ENCODE measurements at regions not wholly inside any gene's neighbourhood (a gene's known extent, or its start where the extent isn't known, plus 50 kb on each side); places are given as distances from the start of the nearest gene placed in this dataset.
"Not testable (repeated sequence)": the region's sequence is repeated elsewhere in the genome, so short reads cannot be mapped to it uniquely, and the experiment has no call there.

DNA sequence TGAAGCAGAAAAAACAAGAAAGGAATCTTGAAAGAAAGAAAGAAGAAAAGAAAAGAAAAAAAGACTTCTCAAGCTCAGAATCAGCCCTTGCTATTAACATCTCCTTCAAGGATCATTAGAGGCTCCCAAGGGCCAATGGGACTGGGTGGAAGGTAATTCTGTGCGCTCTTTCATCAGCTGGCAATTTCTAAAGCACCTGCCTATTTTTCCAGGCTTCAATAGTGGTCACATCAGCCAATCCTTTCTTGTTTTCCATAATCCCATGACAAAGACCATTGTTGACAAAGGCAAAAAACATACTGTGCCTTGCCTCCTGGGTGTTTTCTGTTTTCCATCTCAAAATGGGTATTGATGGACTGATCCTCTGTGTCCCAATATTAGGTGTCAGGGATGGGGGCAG lies 88.2 kb upstream of the TSC22D1 start:
- no peak for DNase-seq (ENCODE audit: low spot score)

DNA sequence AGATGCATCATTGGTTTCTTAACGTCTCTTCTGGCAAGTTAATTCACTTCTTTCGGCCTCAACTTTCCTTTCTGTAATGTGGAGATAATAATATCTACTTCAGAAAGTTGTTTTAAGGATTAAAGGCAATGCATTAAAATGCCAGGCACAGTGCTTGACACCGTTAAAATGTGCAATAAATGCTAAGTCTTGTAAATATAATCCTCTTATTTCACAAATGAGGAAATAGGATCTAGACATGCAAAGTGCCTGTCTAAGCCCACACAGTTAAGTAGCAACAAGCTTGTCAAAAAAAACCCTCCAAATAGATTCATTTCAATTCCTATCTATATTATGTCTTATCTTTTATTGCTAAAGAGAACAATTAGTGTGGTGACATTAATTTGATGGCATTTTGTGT lies 86.4 kb upstream of the TSC22D1 start:
- no peak for DNase-seq (ENCODE audit: low spot score)

DNA sequence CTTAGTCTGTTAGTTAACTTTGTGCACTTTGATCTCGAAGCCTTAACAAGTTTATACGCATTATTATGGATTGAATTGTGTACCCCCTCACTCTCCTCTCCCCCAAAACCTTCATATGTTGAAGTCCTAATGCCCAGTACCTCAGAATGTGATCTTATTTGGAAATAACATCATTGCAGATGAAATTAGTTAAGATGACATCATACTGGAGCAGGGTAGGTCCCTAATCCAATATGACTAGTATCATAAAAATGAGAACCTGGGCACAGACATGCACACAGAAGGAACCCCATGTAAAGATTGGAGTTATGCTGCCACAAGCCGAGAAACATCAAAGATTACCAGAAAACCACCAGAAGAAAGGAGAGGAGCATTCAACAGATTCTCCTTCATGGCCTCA lies 85.8 kb upstream of the TSC22D1 start:
- DNase-seq (ENCODE audit: low spot score), result no peak

DNA sequence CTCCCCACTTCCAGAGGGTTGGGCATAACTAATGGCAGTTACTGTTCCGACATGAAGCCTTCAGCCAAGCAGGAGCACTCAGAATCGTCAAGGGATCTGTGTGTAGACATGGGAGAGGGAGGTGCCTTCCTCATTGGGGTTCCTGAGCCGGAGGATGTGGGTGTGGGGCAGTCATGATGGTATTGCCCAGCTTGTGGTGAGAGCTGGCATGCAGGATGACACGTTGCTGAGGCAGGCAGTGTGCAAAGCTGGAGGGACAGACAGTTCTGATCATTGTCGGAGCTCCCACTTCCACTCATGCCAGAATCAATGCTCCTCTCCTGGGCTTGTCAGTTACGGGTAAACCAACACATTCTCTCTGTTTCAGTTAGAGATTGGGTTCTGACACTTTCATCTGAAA lies 83.9 kb upstream of the TSC22D1 start:
- no peak for DNase-seq (ENCODE audit: low spot score)

DNA sequence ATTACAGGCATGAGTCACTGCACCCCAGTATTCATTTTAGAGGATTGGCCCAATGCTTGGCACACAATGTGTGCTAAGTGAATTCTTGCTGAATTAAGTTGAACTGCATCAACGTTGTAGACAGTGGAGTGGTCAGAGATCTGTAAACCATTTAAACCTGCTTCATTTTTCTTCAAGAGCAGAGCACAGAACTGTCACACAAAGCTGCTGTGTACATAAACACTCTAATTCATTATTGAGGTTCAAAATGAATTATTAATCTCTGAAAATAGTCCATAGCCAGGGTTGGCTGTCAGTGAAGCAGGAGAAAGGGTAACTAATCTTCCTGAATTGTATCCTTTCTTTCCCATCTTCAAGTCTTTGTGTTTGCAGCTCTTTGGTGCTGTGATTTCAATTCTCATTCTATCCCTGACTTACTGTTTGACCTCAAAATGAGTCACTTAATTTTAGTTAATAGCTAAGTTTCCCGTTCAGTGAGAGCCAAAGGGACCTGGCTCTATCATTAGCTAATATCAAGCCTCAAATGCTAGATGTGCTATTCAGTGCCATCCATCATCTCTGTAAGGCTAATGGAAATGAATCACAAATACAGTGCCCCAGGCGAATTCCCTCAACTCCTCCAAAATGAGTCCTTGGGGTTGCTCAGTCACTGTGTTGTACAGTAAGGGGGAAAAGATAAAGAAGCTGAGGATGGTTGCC lies 77.0 kb upstream of the TSC22D1 start:
- no peak for DNase-seq (ENCODE audit: low spot score)

DNA sequence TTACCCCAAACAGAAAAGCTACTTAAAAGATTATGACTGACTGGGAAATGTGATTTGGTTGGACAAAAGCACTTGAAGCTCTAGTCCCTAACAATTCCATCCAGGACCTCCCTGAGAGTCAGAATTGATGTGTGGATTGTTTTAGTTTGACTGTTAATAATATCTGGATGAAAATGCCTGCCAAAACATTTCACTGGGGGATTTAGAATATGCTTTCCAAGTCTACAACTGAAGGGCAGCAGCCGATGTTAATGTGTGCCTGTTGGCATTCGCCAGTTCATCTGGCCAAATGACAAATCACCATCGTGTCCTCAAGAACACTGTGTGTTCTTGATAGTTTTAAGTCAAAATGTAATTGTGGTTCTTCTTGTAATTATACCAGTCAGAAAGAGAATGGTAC lies 76.0 kb upstream of the TSC22D1 start:
- DNase-seq (ENCODE audit: low spot score), result no peak

DNA sequence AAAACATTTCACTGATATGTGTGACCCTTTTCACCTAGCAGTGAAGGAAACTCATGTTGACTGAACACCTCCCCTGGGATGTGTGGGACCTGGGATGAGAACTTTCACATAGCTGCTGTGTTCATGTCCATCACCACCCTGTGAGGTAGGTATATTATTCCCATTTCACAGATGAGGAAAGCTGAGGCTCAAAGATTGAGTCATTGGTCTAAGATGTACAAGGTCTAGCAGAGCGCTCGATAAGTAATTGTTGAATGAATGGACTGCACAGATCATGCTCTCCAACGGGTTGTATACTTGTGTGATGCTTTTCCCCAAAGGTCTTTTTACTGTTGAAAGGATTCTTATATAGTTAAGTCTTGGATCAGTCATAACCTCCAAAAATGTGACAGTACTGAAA lies 75.6 kb upstream of the TSC22D1 start:
- no peak for DNase-seq (ENCODE audit: low spot score)

DNA sequence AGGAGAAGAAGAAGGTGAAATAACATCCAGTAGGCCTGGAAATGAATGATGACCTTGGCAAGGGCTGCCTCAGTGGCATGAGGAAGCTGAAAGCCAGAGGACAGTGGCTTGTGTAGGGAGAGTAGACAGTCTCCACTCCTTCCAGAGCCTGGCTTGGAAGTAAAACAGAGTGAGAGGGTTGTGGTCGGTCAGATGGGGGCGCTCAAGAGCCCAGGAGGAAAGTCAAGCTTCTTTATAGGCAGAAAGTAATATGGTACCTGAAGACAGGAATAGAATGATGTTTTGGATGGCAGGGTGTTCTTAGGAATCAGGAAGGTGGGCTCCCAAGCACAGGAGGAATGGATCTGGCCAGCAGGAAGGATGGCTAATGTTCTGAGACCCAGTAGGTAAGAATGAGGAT lies 75.1 kb upstream of the TSC22D1 start:
- no peak for DNase-seq (ENCODE audit: low spot score)

DNA sequence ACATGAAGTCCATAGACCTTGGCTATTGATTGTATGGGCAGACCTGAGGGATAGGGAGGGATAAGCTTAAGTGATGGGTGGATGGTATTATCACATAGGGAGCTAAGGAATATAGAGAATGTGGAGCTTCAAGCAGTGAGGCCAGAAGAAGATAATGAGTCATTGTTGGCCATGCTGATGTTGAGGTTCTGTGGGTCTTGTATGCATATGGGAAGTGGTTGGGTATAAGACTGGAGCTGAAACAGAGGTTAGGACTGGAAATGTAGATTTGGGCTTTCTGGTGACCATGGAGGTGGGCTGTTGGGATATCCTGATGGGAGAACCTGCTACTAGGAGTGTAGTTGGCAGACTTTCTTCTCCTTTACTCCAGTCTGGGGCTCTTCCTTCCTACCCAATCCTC lies 73.7 kb upstream of the TSC22D1 start:
- DNase-seq (ENCODE audit: low spot score), result no peak

DNA sequence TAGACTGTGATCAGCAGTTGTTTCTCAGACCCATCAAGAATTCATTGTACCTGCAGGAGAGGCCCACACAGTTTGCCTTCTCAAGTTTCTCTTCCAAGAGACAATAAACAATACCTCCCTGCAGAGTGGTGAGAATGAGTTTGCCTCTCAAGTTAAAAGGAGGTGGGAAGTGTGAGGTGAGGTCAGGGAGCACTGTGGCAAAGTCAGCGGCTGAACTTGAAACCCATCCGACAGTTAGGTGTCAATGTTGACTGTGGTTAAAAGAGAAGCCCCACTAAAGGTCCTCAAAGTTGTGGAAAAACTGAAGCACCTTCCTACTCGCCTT lies 72.9 kb upstream of the TSC22D1 start:
- no peak for DNase-seq (ENCODE audit: low spot score)

DNA sequence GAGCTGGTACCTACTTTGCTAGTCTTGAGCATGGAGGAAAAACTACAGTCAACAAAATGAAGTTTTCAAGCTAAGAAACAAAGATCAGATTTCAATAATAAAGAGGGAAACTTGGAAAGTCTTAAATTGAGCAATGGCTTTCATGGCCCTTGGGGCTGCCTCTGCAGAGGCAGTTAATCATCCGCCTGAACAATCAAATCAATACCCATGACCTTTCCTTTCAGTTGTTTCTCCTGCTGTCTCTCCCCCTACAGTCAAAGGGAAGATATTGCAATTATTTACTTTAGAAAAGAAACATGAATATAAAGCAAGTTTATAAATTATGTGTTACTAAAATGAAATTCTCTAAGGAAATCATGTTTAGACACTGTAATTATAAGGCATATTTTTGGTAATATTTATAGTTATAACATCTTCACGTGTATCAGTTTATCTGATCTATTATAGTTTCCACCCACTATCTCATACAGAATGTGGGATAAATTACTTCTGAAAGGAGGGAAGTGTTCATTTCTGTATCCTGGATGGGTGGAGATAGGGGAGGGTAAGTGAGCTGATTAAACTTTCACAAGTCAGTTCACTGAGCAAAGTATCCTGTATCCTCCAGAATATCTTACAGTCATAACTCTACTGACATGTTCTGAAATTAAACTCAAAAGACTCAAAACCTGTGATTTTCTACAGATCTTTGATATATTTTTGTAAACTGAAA lies 72.4 kb upstream of the TSC22D1 start:
- no peak for DNase-seq (ENCODE audit: low spot score)

DNA sequence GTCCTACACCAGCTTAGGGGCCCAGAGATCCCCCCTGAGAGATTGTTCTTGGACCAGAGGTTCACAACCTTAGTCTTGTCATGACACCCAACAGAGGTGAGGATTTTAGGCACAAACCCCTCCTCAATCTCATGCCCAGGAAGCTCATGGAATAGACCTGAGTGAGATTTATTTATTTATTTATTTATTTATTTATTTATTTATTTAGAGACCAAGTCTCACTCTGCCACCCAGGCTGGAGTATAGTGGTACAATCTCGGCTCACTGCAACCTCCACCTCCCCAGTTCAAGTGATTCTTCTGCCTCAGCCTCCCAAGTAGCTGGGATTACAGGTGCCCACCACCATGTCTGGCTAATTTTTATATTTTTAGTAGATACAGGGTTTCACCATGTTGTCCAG lies 71.4 kb upstream of the TSC22D1 start:
- not testable (repeated sequence) for DNase-seq (ENCODE audit: low spot score)

DNA sequence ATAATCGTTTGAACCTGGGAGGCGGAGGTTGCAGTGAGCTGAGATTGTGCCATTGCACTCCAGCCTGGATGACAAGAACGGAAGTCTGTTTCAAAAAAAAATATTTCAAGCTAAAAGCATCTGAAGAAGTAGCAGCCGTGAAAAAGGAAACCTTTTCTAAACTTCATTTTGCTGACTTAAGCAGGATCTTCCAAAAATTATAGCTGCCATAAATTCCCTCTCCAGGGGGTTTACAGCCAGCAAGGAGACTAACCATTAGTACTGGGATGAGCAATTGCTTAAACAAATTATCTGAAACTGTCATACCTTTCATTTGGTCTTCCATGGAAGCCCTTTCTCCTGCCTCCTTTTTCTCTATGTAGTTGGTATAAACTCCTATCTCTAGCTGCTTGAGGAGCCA lies 69.9 kb upstream of the TSC22D1 start:
- no peak for DNase-seq (ENCODE audit: low spot score)

DNA sequence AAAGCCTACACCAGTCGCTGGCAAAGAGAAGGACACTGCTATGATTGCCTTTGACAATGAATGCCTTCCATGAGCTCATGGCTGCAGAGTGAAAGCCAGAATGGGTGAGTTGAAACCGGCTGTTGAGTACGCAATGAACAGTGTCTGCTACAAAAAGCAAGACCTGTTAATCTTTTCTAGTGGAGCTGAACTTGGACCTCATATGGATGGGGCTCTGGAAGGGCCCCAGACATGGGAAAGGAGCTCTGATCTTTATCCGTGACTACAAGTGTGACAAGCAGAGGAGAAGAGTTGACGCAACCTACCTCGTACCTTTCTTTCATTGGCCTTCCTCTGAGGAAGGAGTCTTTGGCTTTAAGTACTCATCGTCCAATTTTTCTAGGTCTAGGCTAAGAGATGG lies 67.1 kb upstream of the TSC22D1 start:
- no peak for DNase-seq (ENCODE audit: low spot score)

DNA sequence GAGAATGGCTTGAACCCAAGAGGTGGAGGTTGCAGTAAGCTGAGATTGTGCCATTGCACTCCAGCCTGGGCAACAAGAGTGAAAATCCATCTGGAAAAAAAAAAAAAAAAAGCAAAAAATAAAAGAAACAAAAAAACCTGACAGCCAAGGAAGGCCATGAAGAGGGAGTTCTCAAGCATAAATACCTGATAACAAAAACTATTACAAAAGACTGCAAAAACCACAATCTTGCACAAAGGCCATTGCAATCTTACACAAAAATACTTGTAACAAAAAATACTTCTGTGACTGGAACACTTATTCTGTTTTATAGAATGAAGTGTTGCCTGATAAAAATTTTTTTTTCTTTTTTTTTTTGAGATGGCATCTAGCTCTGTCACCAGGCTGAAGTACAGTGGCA lies 61.5 kb upstream of the TSC22D1 start:
- DNase-seq (ENCODE audit: low spot score), result no peak

DNA sequence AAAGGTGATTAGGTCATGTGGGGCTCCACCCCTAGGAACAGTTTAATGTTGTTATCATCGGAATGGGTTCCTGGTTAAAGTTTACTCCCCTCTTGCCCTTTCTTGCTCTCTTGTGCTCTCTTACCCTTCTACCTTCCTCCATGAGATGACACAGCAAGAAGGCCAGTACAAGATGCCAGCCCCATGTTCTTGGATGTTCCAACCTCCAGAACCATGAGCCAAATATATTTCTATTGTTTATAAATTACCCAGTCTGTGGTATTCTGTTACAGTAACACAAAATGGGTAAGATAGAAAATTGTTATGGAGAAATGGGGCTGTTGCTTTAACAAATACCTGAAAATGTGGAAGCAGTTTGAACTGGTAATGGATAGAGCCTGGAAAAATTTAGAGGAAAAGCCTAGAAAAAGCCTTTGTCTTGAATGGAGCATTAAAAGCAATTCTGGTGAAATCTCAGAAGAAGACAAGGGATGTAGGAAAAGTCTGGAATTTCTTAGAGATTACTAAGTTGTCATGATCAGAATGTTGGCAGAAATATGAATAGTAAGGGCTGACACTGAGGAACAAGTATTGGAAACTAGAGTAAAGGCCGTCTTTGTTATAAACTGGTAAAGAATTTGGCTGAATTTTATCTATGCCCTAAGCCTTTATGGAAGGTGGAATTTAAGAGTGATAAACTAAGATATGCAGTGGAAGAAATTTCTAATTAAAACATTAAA lies 53.5 kb upstream of the TSC22D1 start:
- DNase-seq (ENCODE audit: low spot score), result no peak

DNA sequence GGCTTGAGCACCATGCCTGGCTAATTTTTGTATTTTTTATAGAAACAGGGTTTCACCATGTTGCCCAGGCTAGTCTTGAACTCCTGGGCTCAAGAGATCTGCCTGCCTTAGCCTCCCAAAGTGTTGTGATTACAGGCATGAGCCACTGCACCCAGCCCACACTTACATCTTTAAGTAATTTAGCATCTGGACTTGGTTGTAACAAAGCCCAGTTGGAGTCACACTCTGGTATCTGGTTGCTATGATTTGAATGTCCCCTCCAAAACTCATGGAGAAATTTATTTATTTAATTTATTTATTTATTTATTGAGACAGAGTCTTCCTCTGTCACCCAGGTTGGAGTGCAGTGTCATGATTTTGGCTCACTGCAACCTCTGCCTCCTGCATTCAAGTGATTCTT lies 52.7 kb upstream of the TSC22D1 start:
- not testable (repeated sequence) for DNase-seq (ENCODE audit: low spot score)

DNA sequence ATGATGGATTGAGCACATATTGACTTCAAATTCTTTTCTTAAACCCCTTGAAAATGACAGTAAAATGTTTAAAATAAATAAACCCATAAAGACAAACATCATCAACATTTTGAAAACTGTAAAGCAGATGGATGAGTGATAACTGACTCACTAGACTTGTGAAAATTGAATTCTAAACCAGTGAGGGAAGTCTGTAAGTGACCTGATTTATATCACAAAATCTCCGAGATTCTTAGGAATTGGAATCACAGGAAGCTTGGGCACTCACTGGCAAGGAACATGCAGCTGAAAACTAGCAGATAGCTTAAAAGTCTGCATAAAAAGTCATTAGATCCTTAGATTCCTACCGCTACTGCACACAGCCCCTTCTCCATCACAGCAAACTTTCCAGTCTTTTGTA lies 51.3 kb upstream of the TSC22D1 start:
- no peak for DNase-seq (ENCODE audit: low spot score)

DNA sequence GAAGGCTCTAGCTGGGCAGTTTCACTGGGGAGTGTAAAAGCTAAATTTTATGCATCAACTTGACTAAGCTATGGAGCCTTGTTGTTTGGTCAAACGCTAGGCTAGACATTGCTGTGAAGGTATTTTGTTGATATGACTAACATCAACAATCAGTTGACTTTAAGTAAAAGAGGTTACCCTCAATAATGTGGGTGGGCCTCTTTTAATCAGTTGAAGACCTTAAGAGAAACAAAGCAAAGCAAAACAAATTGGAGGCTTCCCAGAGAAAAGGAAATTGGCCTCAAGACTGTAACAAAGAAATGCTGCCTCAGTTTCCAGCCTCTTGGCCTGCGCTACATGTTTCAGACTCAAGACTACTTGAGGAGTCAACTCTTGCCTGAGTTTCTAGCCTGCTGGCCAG lies 50.0 kb upstream of the TSC22D1 start:
- DNase-seq (ENCODE audit: low spot score), result no peak

Data from LoVo (cell line).